H1 (cell line): ENCODE measurements at regions not wholly inside any gene's neighbourhood (a gene's known extent, or its start where the extent isn't known, plus 50 kb on each side); places are given as distances from the start of the nearest gene placed in this dataset.
A peak's percentile ranks its signal among the peaks of the same experiment; 100 is the strongest.

Experiments
- CTCF ChIA-PET: fragments of 300-600 bp; sonication (Branson Sonifier 250); formaldehyde crosslinking; loops from one replicate; lab custom pipeline; 2021; ENCODE audit not compliant: partially characterized antibody; lab: Charles Lee
- POLR2A ChIA-PET: fragments of 300-600 bp; sonication (Branson Sonifier 250); formaldehyde crosslinking; loops from one replicate; lab custom pipeline; 2021; ENCODE audit warnings: inconsistent platforms; ENCODE audit not compliant: partially characterized antibody; lab: Charles Lee
- DNase-seq, 2 experiments: peaks; one replicate each; pipeline versions ENCODE4 v3.0.0 to v3.0.0-alpha.2; 2010 to 2022; ENCODE audit warnings: low spot score in 2 of 2, low read depth in 1 of 2, mixed read lengths in 1 of 2
- FAIRE-seq: peaks from 2 replicates; lab custom pipeline; 2011; peaks lifted over from hg19 to GRCh38; lab: Jason Lieb, UNC
- H2AFZ ChIP-seq: 2 replicates; pipeline ENCODE4 v1.8.1; 2012; ENCODE audit warnings: low read length, inconsistent platforms
- H2AK5ac ChIP-seq: 2 replicates; pipeline ENCODE4 v1.6.1; 2013; ENCODE audit warnings: low read depth, low read length
- H2BK120ac ChIP-seq: replicated peaks from 2 replicates; pipeline ENCODE3; 2013; ENCODE audit warnings: low read depth, low read length, inconsistent platforms
- H2BK12ac ChIP-seq: 2 replicates; pipeline ENCODE4 v1.6.1; 2013; ENCODE audit warnings: low read depth, low read length
- H2BK15ac ChIP-seq: 2 replicates; pipeline ENCODE4 v1.6.1; 2013; ENCODE audit warnings: low read length
- H2BK20ac ChIP-seq: 2 replicates; pipeline ENCODE4 v1.6.1; 2013; ENCODE audit warnings: low read length
- H2BK5ac ChIP-seq: 2 replicates; pipeline ENCODE4 v1.6.1; 2013; ENCODE audit warnings: low read depth, low read length
- H3K14ac ChIP-seq: 2 replicates; pipeline ENCODE4 v1.6.1; 2013; ENCODE audit warnings: inconsistent platforms; ENCODE audit not compliant: insufficient read length
- H3K18ac ChIP-seq: 2 replicates; pipeline ENCODE4 v1.6.1; 2013; ENCODE audit warnings: low read length; ENCODE audit errors: extremely low read depth
- H3K23ac ChIP-seq: 2 replicates; pipeline ENCODE4 v1.6.1; 2013; ENCODE audit warnings: inconsistent platforms; ENCODE audit not compliant: insufficient read length
- H3K23me2 ChIP-seq: 2 replicates; pipeline ENCODE4 v1.6.1; 2013; ENCODE audit warnings: low read depth, low read length
- H3K27ac ChIP-seq: 2 replicates; pipeline ENCODE4 v1.6.1; 2011; ENCODE audit warnings: low read depth, low read length, inconsistent platforms
- H3K27me3 ChIP-seq, 4 experiments: replicated peaks in 1 of 4; 1 replicate in 1 of 4; 2 replicates in 3 of 4; pipeline versions ENCODE4 v1.6.1 to v1.8.1; 2011 to 2013; ENCODE audit warnings: low read length in 3 of 4, mild to moderate bottlenecking in 3 of 4, inconsistent platforms in 2 of 4, mixed read lengths in 2 of 4, moderate library complexity in 1 of 4; ENCODE audit not compliant: control insufficient read depth in 3 of 4, insufficient read depth in 3 of 4; ENCODE audit errors: extremely low read depth in 1 of 4
- H3K36me3 ChIP-seq, 4 experiments: 2 replicates each; pipeline versions ENCODE4 v1.6.1 to v1.8.1; 2011 to 2013; ENCODE audit warnings: mild to moderate bottlenecking in 4 of 4, low read length in 3 of 4, moderate library complexity in 2 of 4, control low read depth in 1 of 4, inconsistent platforms in 1 of 4; ENCODE audit not compliant: insufficient read depth in 4 of 4, control insufficient read depth in 2 of 4
- H3K4ac ChIP-seq: replicated peaks from 2 replicates; pipeline ENCODE3; 2013; ENCODE audit warnings: low read length, low read depth, mixed read lengths, inconsistent platforms; ENCODE audit not compliant: insufficient read length
- H3K4me1 ChIP-seq, 4 experiments: replicated peaks in 1 of 4; 1 replicate in 1 of 4; 2 replicates in 3 of 4; pipeline versions ENCODE4 v1.6.1 to v1.8.1; 2011 to 2013; ENCODE audit warnings: low read length in 3 of 4, inconsistent platforms in 2 of 4, mixed read lengths in 1 of 4; ENCODE audit not compliant: insufficient read depth in 4 of 4, control insufficient read depth in 3 of 4
- H3K4me2 ChIP-seq, 2 experiments: 2 replicates each; pipeline versions ENCODE4 v1.6.1 to v1.8.1; 2011 to 2013; ENCODE audit warnings: low read depth in 2 of 2, low read length in 2 of 2, control low read depth in 1 of 2, inconsistent platforms in 1 of 2, mild to moderate bottlenecking in 1 of 2; ENCODE audit not compliant: insufficient read depth in 1 of 2
- H3K4me3 ChIP-seq, 4 experiments: fragments of 200-600, 300-600 bp in 1 of 4; sonication (generic), shearing (Covaris generic), sonication (Bioruptor Twin) in 1 of 4; 2 replicates each; pipeline versions ENCODE4 v1.5.1 to v1.8.1; 2011 to 2016; ENCODE audit warnings: low read length in 4 of 4, low read depth in 3 of 4, control low read depth in 2 of 4, inconsistent platforms in 2 of 4, mild to moderate bottlenecking in 2 of 4, mixed read lengths in 1 of 4, moderate library complexity in 1 of 4; ENCODE audit not compliant: insufficient read depth in 2 of 4; ENCODE audit errors: extremely low read depth in 1 of 4
- H3K56ac ChIP-seq: replicated peaks from 2 replicates; pipeline ENCODE3; 2013; ENCODE audit warnings: low read depth, mild to moderate bottlenecking, mixed read lengths, low read length, inconsistent platforms; ENCODE audit not compliant: insufficient read length
- H3K79me1 ChIP-seq: 2 replicates; pipeline ENCODE4 v1.6.1; 2013; ENCODE audit warnings: low read depth, low read length, control low read depth
- H3K79me2 ChIP-seq, 2 experiments: 2 replicates each; pipeline versions ENCODE4 v1.6.1 to v1.8.1; 2012 to 2013; ENCODE audit warnings: low read length in 2 of 2, mild to moderate bottlenecking in 2 of 2, inconsistent platforms in 1 of 2; ENCODE audit not compliant: insufficient read depth in 2 of 2, control insufficient read depth in 1 of 2
- H3K9ac ChIP-seq, 4 experiments: replicated peaks in 1 of 4; 1 replicate in 1 of 4; 2 replicates in 3 of 4; pipeline versions ENCODE4 v1.6.1 to v1.8.1; 2011 to 2013; ENCODE audit warnings: low read depth in 3 of 4, low read length in 3 of 4, control low read depth in 2 of 4, mild to moderate bottlenecking in 2 of 4, moderate library complexity in 2 of 4, inconsistent platforms in 1 of 4; ENCODE audit errors: extremely low read depth in 1 of 4
- H3K9me3 ChIP-seq, 2 experiments: 2 replicates each; pipeline versions ENCODE4 v1.6.1 to v1.8.1; 2012 to 2013; ENCODE audit warnings: mild to moderate bottlenecking in 2 of 2, moderate library complexity in 2 of 2, control low read depth in 1 of 2, inconsistent platforms in 1 of 2, low read depth in 1 of 2, low read length in 1 of 2, mixed read lengths in 1 of 2; ENCODE audit not compliant: insufficient read depth in 2 of 2
- H4K20me1 ChIP-seq, 2 experiments: replicated peaks in 1 of 2; 2 replicates each; pipeline versions ENCODE3 to v1.8.1; 2011 to 2013; ENCODE audit warnings: inconsistent platforms in 2 of 2, low read length in 2 of 2, mild to moderate bottlenecking in 1 of 2; ENCODE audit not compliant: insufficient read depth in 2 of 2, control insufficient read depth in 1 of 2
- H4K5ac ChIP-seq: 2 replicates; pipeline ENCODE4 v1.6.1; 2013; ENCODE audit warnings: low read length, low read depth, mixed read lengths, inconsistent platforms; ENCODE audit not compliant: insufficient read length
- H4K8ac ChIP-seq: 2 replicates; pipeline ENCODE4 v1.8.0; 2013; ENCODE audit warnings: mild to moderate bottlenecking, moderate library complexity, low read length, inconsistent platforms; ENCODE audit not compliant: insufficient read depth; ENCODE audit errors: extremely low read depth
- H4K91ac ChIP-seq: replicated peaks from 2 replicates; pipeline ENCODE3; 2013; ENCODE audit warnings: low read length, mixed read lengths, inconsistent platforms; ENCODE audit not compliant: insufficient read length
- CHD1 ChIP-seq: IDR thresholded peaks from 2 replicates; pipeline ENCODE4 v1.6.1; 2012; ENCODE audit warnings: low read depth, low read length, improper control_type of control experiment
- CTBP2 ChIP-seq: IDR thresholded peaks from 2 replicates; pipeline ENCODE4 v1.7.0; 2011; ENCODE audit warnings: borderline replicate concordance, mild to moderate bottlenecking, moderate library complexity, mixed read lengths, low read length; ENCODE audit not compliant: insufficient read depth, insufficient read length
- CTCF ChIP-seq, 3 experiments: IDR thresholded peaks; 1 replicate in 2 of 3; 2 replicates in 1 of 3; pipeline versions ENCODE4 v1.5.1 to v1.6.1; 2011; ENCODE audit warnings: low read length in 3 of 3, mild to moderate bottlenecking in 3 of 3, inconsistent platforms in 2 of 3, low read depth in 1 of 3, moderate library complexity in 1 of 3; ENCODE audit not compliant: insufficient read depth in 1 of 3; ENCODE audit errors: control extremely low read depth in 1 of 3
- GTF2F1 ChIP-seq: IDR thresholded peaks from 2 replicates; pipeline ENCODE4 v1.6.1; 2012; ENCODE audit warnings: low read depth, low read length, improper control_type of control experiment, borderline replicate concordance
- KDM5A ChIP-seq: fragments of 200-600 bp; IDR thresholded peaks from 2 replicates; pipeline ENCODE4 v1.7.1; 2012; ENCODE audit warnings: mild to moderate bottlenecking, low read length, inconsistent platforms, mixed read lengths
- POLR2AphosphoS5 ChIP-seq: IDR thresholded peaks from 2 replicates; pipeline ENCODE4 v1.6.1; 2011; ENCODE audit warnings: low read depth, low read length
- RAD21 ChIP-seq, 2 experiments: IDR thresholded peaks in 1 of 2; conservative IDR thresholded peaks in 1 of 2; 2 replicates each; pipeline ENCODE4 v1.6.1; 2011; ENCODE audit warnings: low read depth in 2 of 2, low read length in 2 of 2, improper control_type of control experiment in 1 of 2, inconsistent platforms in 1 of 2, mild to moderate bottlenecking in 1 of 2, moderate library complexity in 1 of 2
- SP2 ChIP-seq: IDR thresholded peaks from 2 replicates; pipeline ENCODE4 v1.6.1; 2012; ENCODE audit warnings: mild to moderate bottlenecking, low read length, inconsistent platforms
- TAF1 ChIP-seq: IDR thresholded peaks from 2 replicates; pipeline ENCODE4 v1.6.1; 2011; ENCODE audit warnings: mild to moderate bottlenecking, low read depth, low read length
- WGBS, 2 experiments: shearing (Covaris generic) in 1 of 2; methylation state at CpG; one replicate each; pipeline versions ENCODE4 v1.1.6 to v1.1.7; 2013 to 2015; ENCODE audit warnings: low lambda C conversion rate in 2 of 2, mixed read lengths in 2 of 2, inconsistent platforms in 1 of 2, low coverage in 1 of 2, missing lambda C conversion rate in 1 of 2; ENCODE audit not compliant: insufficient replicate concordance in 2 of 2, insufficient coverage in 1 of 2, insufficient read length in 1 of 2; ENCODE audit errors: extremely low coverage in 1 of 2, missing lambda C conversion rate in 1 of 2; 5-methylcytosine and 5-hydroxymethylcytosine counted together

GRCh38 chr4:132344924-132345828 lies 803.9 kb upstream of the PCDH10 start:
- no peaks in the 10 kb centered on the region for H4K20me1 ChIP-seq
- no peak overlapping the region for H2BK20ac ChIP-seq
- H3K23ac ChIP-seq: no peak overlapping the region
- H2BK5ac ChIP-seq: no peak overlapping the region
- H2BK15ac ChIP-seq: no peak overlapping the region
- H2AK5ac ChIP-seq: no peak overlapping the region
- H3K79me1 ChIP-seq: no peaks in the 10 kb centered on the region
- H4K91ac ChIP-seq: peak overlapping the region; percentile 65
- CTCF ChIA-PET: interaction anchor here (0.8 to 1.0 kb wide), 2 partner anchors 13 to 196 kb away, joined by 3 read pairs; no protein-coding TSS in a partner anchor
- 97% methylated on average over 31 of the region's 32 CpGs; no CpG with 5 or more reads in 1 of the 2 experiments for WGBS, 2 experiments
- H3K9me3 ChIP-seq: peaks cover 7 to 11% of the 10 kb centered on the region in 2 experiments; a peak in 3 of 4 replicates
- no peak overlapping the region for H3K9ac ChIP-seq
- H2BK12ac ChIP-seq: no peak overlapping the region
- H3K23me2 ChIP-seq: no peaks in the 10 kb centered on the region
- no peak for FAIRE-seq
- H3K14ac ChIP-seq: no peak overlapping the region
- peak overlapping the region; percentile 62 for H4K8ac ChIP-seq
- no peak for DNase-seq
- no peak overlapping the region for H3K56ac ChIP-seq
- H3K18ac ChIP-seq: no peak overlapping the region
- no peaks in the 10 kb centered on the region for H3K79me2 ChIP-seq
- POLR2A ChIA-PET: no interaction called here
- no peak overlapping the region; the same call in 1 of the 2 replicates for H2AFZ ChIP-seq
- no peak overlapping the region for H4K5ac ChIP-seq
- H3K4me1 ChIP-seq: no peaks in the 10 kb centered on the region
- no peaks in the 10 kb centered on the region for H3K27me3 ChIP-seq
- H3K4me2 ChIP-seq: no peak overlapping the region
- H2BK120ac ChIP-seq: no peak overlapping the region
- no peaks in the 10 kb centered on the region for H3K36me3 ChIP-seq
- H3K27ac ChIP-seq: no peak overlapping the region
- no peak overlapping the region for H3K4me3 ChIP-seq
- no peak overlapping the region for H3K4ac ChIP-seq
- TF ChIP-seq CTCF (IDR thresholded peaks at IDR 0.05; ENCODE audit: control extremely low read depth in 1 of 3, insufficient read depth in 1 of 3, low read depth in 1 of 3, low read length in 3 of 3): no peak
- TF ChIP-seq SP2: no peak
- no peak for TF ChIP-seq POLR2AphosphoS5
- TF ChIP-seq CTBP2: no peak
- no peak for TF ChIP-seq KDM5A
- TF ChIP-seq GTF2F1: no peak
- TF ChIP-seq TAF1: no peak
- no peak for TF ChIP-seq RAD21 (IDR thresholded peaks at IDR 0.05 in 1 of 2, conservative IDR thresholded peaks at IDR 0.05 in 1 of 2; ENCODE audit: low read depth in 2 of 2, low read length in 2 of 2)
- no peak for TF ChIP-seq CHD1
